Erythroblast (primary cell): ENCODE measurements at regions not wholly inside any gene's neighbourhood (a gene's known extent, or its start where the extent isn't known, plus 50 kb on each side); places are given as distances from the start of the nearest gene placed in this dataset.
"Not testable (repeated sequence)": the region's sequence is repeated elsewhere in the genome, so short reads cannot be mapped to it uniquely, and the experiment has no call there.

ENCODE experiments used
- GATA1 ChIP-seq: IDR thresholded peaks from 2 replicates; pipeline ENCODE4 v1.6.1; 2011; ENCODE audit warnings: low read depth, mild to moderate bottlenecking, control low read depth, low read length, moderate library complexity
- POLR2A ChIP-seq: IDR thresholded peaks from 2 replicates; pipeline ENCODE4 v1.6.1; 2011; ENCODE audit warnings: mild to moderate bottlenecking, low read length

GRCh38 chr2:160577081-160577480 lies 83.5 kb upstream of the RBMS1 start:
- not testable (repeated sequence) for TF ChIP-seq POLR2A, GATA1
